WTC11 (cell line): ENCODE measurements at regions not wholly inside any gene's neighbourhood (a gene's known extent, or its start where the extent isn't known, plus 50 kb on each side); places are given as distances from the start of the nearest gene placed in this dataset.

Experiments
- ATAC-seq: fragments of 200-7000 bp; cut with Tn5 transposase; 2 replicates; pipeline ENCODE4 v1.10.0; 2021; ENCODE audit warnings: mild to moderate bottlenecking, moderate library complexity
- CTCF ChIA-PET: fragments of 300-600 bp; sonication (Branson Sonifier 250); formaldehyde crosslinking; loops from one replicate; lab custom pipeline; 2021; ENCODE audit warnings: antibody characterized with exemption; lab: Charles Lee
- POLR2A ChIA-PET: fragments of 350-600 bp; sonication (Branson Sonifier 250); formaldehyde crosslinking; loops from one replicate; lab custom pipeline; 2021; ENCODE audit warnings: antibody characterized with exemption; lab: Charles Lee
- DNase-seq: peaks from one replicate; pipeline ENCODE4 v3.0.0; 2021; ENCODE audit warnings: low spot score
- H3K27ac Mint-ChIP-seq: 2 replicates; pipeline ENCODE4 v1.8.0; 2021; ENCODE audit warnings: mixed read lengths
- H3K27me3 Mint-ChIP-seq: 2 replicates; pipeline ENCODE4 v1.8.0; 2021; ENCODE audit warnings: low read depth, mild to moderate bottlenecking, moderate library complexity, mixed read lengths
- H3K36me3 Mint-ChIP-seq: 2 replicates; pipeline ENCODE4 v1.8.0; 2021; ENCODE audit warnings: mixed read lengths
- H3K4me1 Mint-ChIP-seq: 2 replicates; pipeline ENCODE4 v1.8.0; 2022; ENCODE audit warnings: mixed read lengths
- H3K4me3 Mint-ChIP-seq: 2 replicates; pipeline ENCODE4 v1.8.0; 2021; ENCODE audit warnings: mild to moderate bottlenecking, moderate library complexity, mixed read lengths
- H3K9me3 Mint-ChIP-seq: 2 replicates; pipeline ENCODE4 v1.8.0; 2021; ENCODE audit warnings: mixed read lengths
- ATF1 ChIP-seq: sonication (generic); formaldehyde crosslinking; IDR thresholded peaks from 2 replicates; pipeline ENCODE4 v1.8.1; 2023; ENCODE audit warnings: mild to moderate bottlenecking, moderate library complexity, missing genetic modification reagents
- ATF2 ChIP-seq: sonication (generic); formaldehyde crosslinking; IDR thresholded peaks from 2 replicates; pipeline ENCODE4 v1.8.1; 2022; ENCODE audit warnings: low read depth, missing genetic modification reagents, borderline replicate concordance
- CDX4 ChIP-seq: fragments of 250-450 bp; sonication (Bioruptor Pico); IDR thresholded peaks from 2 replicates; pipeline ENCODE4 v1.9.0; 2021; ENCODE audit warnings: moderate library complexity, mild to moderate bottlenecking, inconsistent platforms, borderline replicate concordance
- IRF2 ChIP-seq: sonication (generic); formaldehyde crosslinking; IDR thresholded peaks from 2 replicates; pipeline ENCODE4 v1.8.0; 2022; ENCODE audit warnings: low read depth, missing genetic modification reagents, borderline replicate concordance
- JAZF1 ChIP-seq: fragments of 250-450 bp; sonication (Bioruptor Pico); IDR thresholded peaks from 2 replicates; pipeline ENCODE4 v1.9.0; 2021; ENCODE audit warnings: moderate library complexity, mild to moderate bottlenecking, inconsistent platforms
- MAX ChIP-seq: sonication (generic); formaldehyde crosslinking; IDR thresholded peaks from 2 replicates; pipeline ENCODE4 v1.8.0; 2022; ENCODE audit warnings: mild to moderate bottlenecking, missing genetic modification reagents
- NFATC4 ChIP-seq: fragments of 250-450 bp; sonication (Bioruptor Pico); IDR thresholded peaks from 2 replicates; pipeline ENCODE4 v1.9.0; 2021; ENCODE audit warnings: mild to moderate bottlenecking
- NR1H2 ChIP-seq: sonication (generic); formaldehyde crosslinking; IDR thresholded peaks from 2 replicates; pipeline ENCODE4 v1.9.0; 2021; ENCODE audit warnings: mild to moderate bottlenecking, moderate library complexity, missing genetic modification reagents
- OVOL2 ChIP-seq: fragments of 250-450 bp; sonication (Bioruptor Pico); IDR thresholded peaks from 2 replicates; pipeline ENCODE4 v1.9.0; 2021; ENCODE audit warnings: mild to moderate bottlenecking, borderline replicate concordance
- PREB ChIP-seq: sonication (generic); formaldehyde crosslinking; IDR thresholded peaks from 2 replicates; pipeline ENCODE4 v1.8.1; 2022; ENCODE audit warnings: mild to moderate bottlenecking, missing genetic modification reagents, moderate library complexity, borderline replicate concordance
- SMAD3 ChIP-seq: sonication (generic); formaldehyde crosslinking; IDR thresholded peaks from 2 replicates; pipeline ENCODE4 v1.8.0; 2022; ENCODE audit warnings: missing genetic modification reagents, mild to moderate bottlenecking, borderline replicate concordance
- SP1 ChIP-seq: sonication (generic); formaldehyde crosslinking; conservative IDR thresholded peaks from 2 replicates; pipeline ENCODE4 v1.8.1; 2022; ENCODE audit warnings: missing genetic modification reagents
- TEAD1 ChIP-seq: sonication (generic); formaldehyde crosslinking; IDR thresholded peaks from 2 replicates; pipeline ENCODE4 v1.8.0; 2022; ENCODE audit warnings: mild to moderate bottlenecking, missing genetic modification reagents
- TP53 ChIP-seq: sonication (generic); formaldehyde crosslinking; IDR thresholded peaks from 2 replicates; pipeline ENCODE4 v1.8.1; 2023; ENCODE audit warnings: mild to moderate bottlenecking, missing genetic modification reagents
- ZBTB21 ChIP-seq: sonication (generic); formaldehyde crosslinking; IDR thresholded peaks from 2 replicates; pipeline ENCODE4 v1.8.1; 2023; ENCODE audit warnings: mild to moderate bottlenecking, missing genetic modification reagents, borderline replicate concordance
- ZNF219 ChIP-seq: sonication (generic); formaldehyde crosslinking; IDR thresholded peaks from 2 replicates; pipeline ENCODE4 v1.8.0; 2023; ENCODE audit warnings: missing genetic modification reagents, mild to moderate bottlenecking, borderline replicate concordance
- ZNF263 ChIP-seq: sonication (generic); formaldehyde crosslinking; IDR thresholded peaks from 2 replicates; pipeline ENCODE4 v1.8.1; 2022; ENCODE audit warnings: low read depth, mild to moderate bottlenecking, moderate library complexity, missing genetic modification reagents
- ZNF396 ChIP-seq: fragments of 250-450 bp; sonication (Bioruptor Pico); IDR thresholded peaks from 2 replicates; pipeline ENCODE4 v1.8.0; 2021; ENCODE audit warnings: mild to moderate bottlenecking, moderate library complexity, borderline replicate concordance
- ZNF423 ChIP-seq: fragments of 250-450 bp; sonication (Bioruptor Pico); IDR thresholded peaks from 2 replicates; pipeline ENCODE4 v2.1.2; 2022; ENCODE audit warnings: mild to moderate bottlenecking, moderate library complexity
- TF ChIP-seq, protein P1 (sequence below): sonication (generic); formaldehyde crosslinking; IDR thresholded peaks from 2 replicates; pipeline ENCODE4 v1.8.0; 2022; ENCODE audit warnings: mild to moderate bottlenecking, missing genetic modification reagents
- TF ChIP-seq, protein P2 (sequence below): sonication (generic); formaldehyde crosslinking; IDR thresholded peaks from 2 replicates; pipeline ENCODE4 v1.8.0; 2023; ENCODE audit warnings: missing genetic modification reagents
- TF ChIP-seq, protein P3 (sequence below): sonication (generic); formaldehyde crosslinking; IDR thresholded peaks from 2 replicates; pipeline ENCODE4 v1.8.1; 2023; ENCODE audit warnings: mild to moderate bottlenecking, moderate library complexity, missing genetic modification reagents

DNA sequence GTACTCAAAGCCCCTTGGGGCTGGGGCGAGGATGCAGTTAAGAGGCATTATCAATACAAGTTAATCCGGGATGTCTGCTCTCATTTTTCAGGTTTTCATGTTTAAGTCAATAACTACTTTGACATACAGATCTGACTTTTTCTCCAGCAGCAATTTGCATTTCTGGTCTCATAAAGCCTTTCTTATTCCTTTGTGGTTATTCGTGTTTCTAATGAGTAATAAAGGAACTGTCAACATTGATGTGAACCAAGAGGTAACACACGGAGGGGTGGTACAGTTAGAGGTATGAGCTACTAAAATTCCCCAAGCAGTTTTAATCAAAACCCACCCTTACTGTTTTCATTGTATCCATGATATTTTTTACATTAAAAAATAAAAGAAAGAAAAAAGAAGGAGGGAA is 138.0 kb upstream of the NFIB start (continued):
- TF ChIP-seq ATF1 (CRISPR knock-in tag) (no peak), IRF2 (CRISPR knock-in tag) (no peak), CDX4 (CRISPR knock-in tag) (no peak), ZNF263 (CRISPR knock-in tag) (no peak), NR1H2 (no peak), ZNF396 (CRISPR knock-in tag) (no peak), TP53 (CRISPR knock-in tag) (no peak), ZNF219 (CRISPR knock-in tag) (no peak), PREB (CRISPR knock-in tag) (no peak)

DNA sequence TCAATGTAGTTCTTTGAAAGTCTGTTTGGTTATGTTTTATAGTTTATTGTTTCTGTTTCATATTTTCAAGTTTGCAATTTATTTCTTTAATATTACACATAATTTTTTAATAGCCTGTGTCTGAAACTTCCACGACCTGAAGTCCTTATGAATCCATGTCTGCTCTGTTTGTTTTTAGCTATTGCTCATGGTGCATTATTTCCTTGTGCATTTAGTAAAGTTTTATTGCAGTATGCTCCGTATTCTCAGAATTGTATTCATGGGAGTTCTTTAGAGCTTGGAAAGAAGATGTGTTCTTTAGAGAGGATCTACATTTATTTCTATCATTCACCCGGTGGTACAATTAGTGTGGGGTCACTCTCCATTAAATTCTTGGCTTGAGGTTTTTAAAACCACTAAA is 133.2 kb upstream of the NFIB start:
- Mint-ChIP-seq H3K9me3 (no peaks in the 10 kb centered on the region), H3K4me1 (peaks cover 5% of the 10 kb centered on the region; the same call in 1 of the 2 replicates), H3K27me3 (no peaks in the 10 kb centered on the region), H3K27ac (no peak overlapping the region), H3K4me3 (no peak overlapping the region), H3K36me3 (no peaks in the 10 kb centered on the region)
- ATAC-seq, result no peak
- TF ChIP-seq TEAD1 (CRISPR knock-in tag) (no peak), ZNF423 (no peak), IRF2 (CRISPR knock-in tag) (no peak), ATF2 (CRISPR knock-in tag) (no peak), SMAD3 (CRISPR knock-in tag) (no peak)
- TF ChIP-seq, protein P1, sequence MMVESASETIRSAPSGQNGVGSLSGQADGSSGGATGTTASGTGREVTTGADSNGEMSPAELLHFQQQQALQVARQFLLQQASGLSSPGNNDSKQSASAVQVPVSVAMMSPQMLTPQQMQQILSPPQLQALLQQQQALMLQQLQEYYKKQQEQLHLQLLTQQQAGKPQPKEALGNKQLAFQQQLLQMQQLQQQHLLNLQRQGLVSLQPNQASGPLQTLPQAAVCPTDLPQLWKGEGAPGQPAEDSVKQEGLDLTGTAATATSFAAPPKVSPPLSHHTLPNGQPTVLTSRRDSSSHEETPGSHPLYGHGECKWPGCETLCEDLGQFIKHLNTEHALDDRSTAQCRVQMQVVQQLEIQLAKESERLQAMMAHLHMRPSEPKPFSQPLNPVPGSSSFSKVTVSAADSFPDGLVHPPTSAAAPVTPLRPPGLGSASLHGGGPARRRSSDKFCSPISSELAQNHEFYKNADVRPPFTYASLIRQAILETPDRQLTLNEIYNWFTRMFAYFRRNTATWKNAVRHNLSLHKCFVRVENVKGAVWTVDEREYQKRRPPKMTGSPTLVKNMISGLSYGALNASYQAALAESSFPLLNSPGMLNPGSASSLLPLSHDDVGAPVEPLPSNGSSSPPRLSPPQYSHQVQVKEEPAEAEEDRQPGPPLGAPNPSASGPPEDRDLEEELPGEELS, result no peak
- TF ChIP-seq, protein P2, sequence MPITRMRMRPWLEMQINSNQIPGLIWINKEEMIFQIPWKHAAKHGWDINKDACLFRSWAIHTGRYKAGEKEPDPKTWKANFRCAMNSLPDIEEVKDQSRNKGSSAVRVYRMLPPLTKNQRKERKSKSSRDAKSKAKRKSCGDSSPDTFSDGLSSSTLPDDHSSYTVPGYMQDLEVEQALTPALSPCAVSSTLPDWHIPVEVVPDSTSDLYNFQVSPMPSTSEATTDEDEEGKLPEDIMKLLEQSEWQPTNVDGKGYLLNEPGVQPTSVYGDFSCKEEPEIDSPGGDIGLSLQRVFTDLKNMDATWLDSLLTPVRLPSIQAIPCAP (CRISPR knock-in tag), result no peak
- ChIA-PET CTCF (no interaction called here), POLR2A (no interaction called here)
- DNase-seq, result no peak

DNA sequence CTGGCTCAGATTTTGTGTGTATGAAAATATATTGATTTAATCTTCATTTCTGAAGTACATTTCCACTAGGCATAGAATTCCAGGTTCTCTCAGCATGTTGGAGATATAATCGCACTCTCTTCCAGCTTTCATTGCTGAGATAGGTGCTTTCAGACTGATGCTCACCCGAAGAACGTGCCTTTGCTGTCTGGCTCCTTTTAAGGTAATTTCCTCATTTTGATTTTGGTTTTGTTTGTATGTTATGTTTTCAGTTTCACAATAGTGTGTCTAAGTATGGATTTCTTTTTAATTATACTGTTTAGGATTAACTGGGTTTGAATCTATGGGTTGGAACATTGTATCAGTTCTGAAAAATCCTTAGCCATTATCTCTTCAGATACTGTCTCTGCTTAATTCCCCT is 132.0 kb upstream of the NFIB start:
- TF ChIP-seq JAZF1 (CRISPR knock-in tag), result no peak
- TF ChIP-seq, protein P1, result no peak
- no peak for TF ChIP-seq NFATC4
- no peak for TF ChIP-seq SP1 (CRISPR knock-in tag)
- TF ChIP-seq ATF1 (CRISPR knock-in tag), result no peak
- TF ChIP-seq, protein P3, sequence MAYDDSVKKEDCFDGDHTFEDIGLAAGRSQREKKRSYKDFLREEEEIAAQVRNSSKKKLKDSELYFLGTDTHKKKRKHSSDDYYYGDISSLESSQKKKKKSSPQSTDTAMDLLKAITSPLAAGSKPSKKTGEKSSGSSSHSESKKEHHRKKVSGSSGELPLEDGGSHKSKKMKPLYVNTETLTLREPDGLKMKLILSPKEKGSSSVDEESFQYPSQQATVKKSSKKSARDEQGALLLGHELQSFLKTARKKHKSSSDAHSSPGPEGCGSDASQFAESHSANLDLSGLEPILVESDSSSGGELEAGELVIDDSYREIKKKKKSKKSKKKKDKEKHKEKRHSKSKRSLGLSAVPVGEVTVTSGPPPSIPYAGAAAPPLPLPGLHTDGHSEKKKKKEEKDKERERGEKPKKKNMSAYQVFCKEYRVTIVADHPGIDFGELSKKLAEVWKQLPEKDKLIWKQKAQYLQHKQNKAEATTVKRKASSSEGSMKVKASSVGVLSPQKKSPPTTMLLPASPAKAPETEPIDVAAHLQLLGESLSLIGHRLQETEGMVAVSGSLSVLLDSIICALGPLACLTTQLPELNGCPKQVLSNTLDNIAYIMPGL (CRISPR knock-in tag), result no peak
- TF ChIP-seq IRF2 (CRISPR knock-in tag), result no peak
- no peak for TF ChIP-seq ZBTB21 (CRISPR knock-in tag)
- TF ChIP-seq ZNF219 (CRISPR knock-in tag), result no peak
- TF ChIP-seq MAX (CRISPR knock-in tag), result no peak
- no peak for TF ChIP-seq OVOL2 (CRISPR knock-in tag)
- no peaks in the 10 kb centered on the region for H3K9me3 Mint-ChIP-seq
- no peak overlapping the region for H3K4me3 Mint-ChIP-seq
- H3K27ac Mint-ChIP-seq, result no peak overlapping the region
- ChIA-PET POLR2A (no interaction called here), CTCF (no interaction called here)
- H3K36me3 Mint-ChIP-seq, result no peaks in the 10 kb centered on the region
- no peak for DNase-seq
- H3K4me1 Mint-ChIP-seq, result peaks cover 5% of the 10 kb centered on the region; the same call in 1 of the 2 replicates
- no peaks in the 10 kb centered on the region for H3K27me3 Mint-ChIP-seq
- no peak for ATAC-seq
